ENCODE measurements at regions not wholly inside any gene's neighbourhood (a gene's known extent, or its start where the extent isn't known, plus 50 kb on each side); places are given as distances from the start of the nearest gene placed in this dataset.

GRCh38 chr7:51772190-51772589, 455.6 kb upstream of the COBL start:
- no peak for TF ChIP-seq CTCF (IDR thresholded peaks at IDR 0.05)
- no peak for TF ChIP-seq POLR2AphosphoS5 (IDR thresholded peaks at IDR 0.05)
- TF ChIP-seq POLR2A (IDR thresholded peaks at IDR 0.05): no peak
